ENCODE measurements at regions not wholly inside any gene's neighbourhood (a gene's known extent, or its start where the extent isn't known, plus 50 kb on each side); places are given as distances from the start of the nearest gene placed in this dataset.

- TF ChIP-seq KLF5 (IDR thresholded peaks at IDR 0.05; ENCODE audit: partially characterized antibody) (no peak), EGR1 (IDR thresholded peaks at IDR 0.05; ENCODE audit: borderline replicate concordance in 1 of 2, low read depth in 2 of 2, low read length in 2 of 2) (no peak)
- TF ChIP-seq, protein P1, sequence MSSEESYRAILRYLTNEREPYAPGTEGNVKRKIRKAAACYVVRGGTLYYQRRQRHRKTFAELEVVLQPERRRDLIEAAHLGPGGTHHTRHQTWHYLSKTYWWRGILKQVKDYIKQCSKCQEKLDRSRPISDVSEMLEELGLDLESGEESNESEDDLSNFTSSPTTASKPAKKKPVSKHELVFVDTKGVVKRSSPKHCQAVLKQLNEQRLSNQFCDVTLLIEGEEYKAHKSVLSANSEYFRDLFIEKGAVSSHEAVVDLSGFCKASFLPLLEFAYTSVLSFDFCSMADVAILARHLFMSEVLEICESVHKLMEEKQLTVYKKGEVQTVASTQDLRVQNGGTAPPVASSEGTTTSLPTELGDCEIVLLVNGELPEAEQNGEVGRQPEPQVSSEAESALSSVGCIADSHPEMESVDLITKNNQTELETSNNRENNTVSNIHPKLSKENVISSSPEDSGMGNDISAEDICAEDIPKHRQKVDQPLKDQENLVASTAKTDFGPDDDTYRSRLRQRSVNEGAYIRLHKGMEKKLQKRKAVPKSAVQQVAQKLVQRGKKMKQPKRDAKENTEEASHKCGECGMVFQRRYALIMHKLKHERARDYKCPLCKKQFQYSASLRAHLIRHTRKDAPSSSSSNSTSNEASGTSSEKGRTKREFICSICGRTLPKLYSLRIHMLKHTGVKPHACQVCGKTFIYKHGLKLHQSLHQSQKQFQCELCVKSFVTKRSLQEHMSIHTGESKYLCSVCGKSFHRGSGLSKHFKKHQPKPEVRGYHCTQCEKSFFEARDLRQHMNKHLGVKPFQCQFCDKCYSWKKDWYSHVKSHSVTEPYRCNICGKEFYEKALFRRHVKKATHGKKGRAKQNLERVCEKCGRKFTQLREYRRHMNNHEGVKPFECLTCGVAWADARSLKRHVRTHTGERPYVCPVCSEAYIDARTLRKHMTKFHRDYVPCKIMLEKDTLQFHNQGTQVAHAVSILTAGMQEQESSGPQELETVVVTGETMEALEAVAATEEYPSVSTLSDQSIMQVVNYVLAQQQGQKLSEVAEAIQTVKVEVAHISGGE (CRISPR knock-in tag; IDR thresholded peaks at IDR 0.05) = no peak
Observed at GRCh38 chr12:88390811-88391210, 189.5 kb downstream of the KITLG start (continued).

DNA sequence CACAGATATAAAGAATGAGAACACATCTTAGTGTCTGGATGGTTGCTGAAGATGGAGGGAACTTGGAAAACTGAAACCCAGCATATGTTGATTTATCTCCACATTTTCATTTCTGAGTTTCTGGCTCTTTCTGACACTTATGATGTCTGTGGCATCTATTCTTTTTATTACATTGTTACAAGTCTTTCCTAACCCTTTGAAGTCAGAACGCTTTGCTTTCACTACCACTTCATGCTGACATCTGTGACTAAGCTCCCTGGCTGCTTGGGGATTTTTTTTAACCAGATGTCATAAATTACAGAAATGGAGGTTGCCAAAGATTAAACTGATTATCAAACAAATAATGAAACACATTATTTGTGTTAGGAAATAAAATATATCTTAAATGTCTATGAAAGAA lies 188.7 kb downstream of the KITLG start:
- Histone ChIP-seq H3K27ac (ENCODE audit: control insufficient read depth, insufficient read depth) (no peak overlapping the region), H3K36me3 (ENCODE audit: control insufficient read depth in 2 of 2, insufficient read depth in 2 of 2, low read length in 1 of 2) (no peaks in the 10 kb centered on the region), H3K4me2 (ENCODE audit: control insufficient read depth, insufficient read depth) (no peak overlapping the region), H3K27me3 (replicated peaks in 1 of 2; ENCODE audit: control insufficient read depth in 2 of 2, insufficient read depth in 2 of 2, low read length in 1 of 2) (no peaks in the 10 kb centered on the region), H4K20me1 (ENCODE audit: control insufficient read depth, insufficient read depth) (no peaks in the 10 kb centered on the region), H3K9ac (ENCODE audit: control insufficient read depth, insufficient read depth, low read length) (no peak overlapping the region), H3K4me3 (no peak overlapping the region), H3K79me2 (ENCODE audit: control insufficient read depth, insufficient read depth, low read length) (no peaks in the 10 kb centered on the region), H2AFZ (ENCODE audit: control insufficient read depth, low read depth, low read length) (no peak overlapping the region), H3K4me1 (ENCODE audit: control insufficient read depth, insufficient read depth, low read length) (peaks cover 6% of the 10 kb centered on the region), H3K9me3 (replicated peaks; ENCODE audit: control insufficient read depth, insufficient read depth, low read length) (no peaks in the 10 kb centered on the region)
- ChIA-PET POLR2A (interaction anchor here (1.0 kb wide), 3 partner anchors 85 to 233 kb away, joined by 4 to 13 read pairs (median 4); no protein-coding TSS in a partner anchor), CTCF (no interaction called here), SMC1A (ENCODE audit: uncharacterized antibody, unreplicated experiment) (interaction anchor here (0.6 to 6.2 kb wide), 7 partner anchors 9 to 236 kb away, joined by 3 to 37 read pairs (median 3); no protein-coding TSS in a partner anchor), RAD21 (ENCODE audit: unreplicated experiment) (interaction anchor here (1.0 to 3.1 kb wide), 3 partner anchors 91 to 97 kb away, joined by 3 to 25 read pairs (median 3); no protein-coding TSS in a partner anchor)
- BruUV-seq (replicated peaks) = no TSS peak
- no peak for FAIRE-seq
- DNase-seq (ENCODE audit: low read depth, low spot score) = no peak
- intact Hi-C loops (cut with micrococcal nuclease; ENCODE audit: unreplicated experiment) = loop anchor here (5.0 kb wide), 1 partner anchor 239 kb away; no protein-coding TSS in a partner anchor
- peak; percentile 74 for ATAC-seq
- WGBS (ENCODE audit: insufficient coverage, insufficient replicate concordance, low lambda C conversion rate, missing lambda C conversion rate) = 0% methylated on average over 1 of the region's 1 CpG
- in situ Hi-C loops (cut with MboI) = loop anchor here (5.0 kb wide), 1 partner anchor 89 kb away; no protein-coding TSS in a partner anchor
- TF ChIP-seq CREM (IDR thresholded peaks at IDR 0.05; ENCODE audit: low read depth) (peak; percentile 60; the same call in 1 of the 2 replicates), MEF2A (IDR thresholded peaks at IDR 0.05; ENCODE audit: insufficient read depth, low read depth, low read length) (no peak), NBN (IDR thresholded peaks at IDR 0.05) (no peak), CBX5 (IDR thresholded peaks at IDR 0.05; ENCODE audit: low read depth) (0 out of 2 replicates have a peak, but pooled peaks have one; percentile 15), IKZF1 (conservative IDR thresholded peaks at IDR 0.05) (peak; percentile 40), BCL11A (IDR thresholded peaks at IDR 0.05; ENCODE audit: low read depth, low read length) (peak; percentile 63; the same call in 1 of the 2 replicates), HDGF (IDR thresholded peaks at IDR 0.05) (no peak), MTA2 (IDR thresholded peaks at IDR 0.05; ENCODE audit: low read depth) (peak; percentile 75; the same call in 1 of the 2 replicates), JUNB (IDR thresholded peaks at IDR 0.05) (peak; percentile 73), JUND (IDR thresholded peaks at IDR 0.05; ENCODE audit: low read depth, low read length) (no peak), TCF7 (IDR thresholded peaks at IDR 0.05; ENCODE audit: borderline replicate concordance) (peak; percentile 96), RUNX3 (IDR thresholded peaks at IDR 0.05; ENCODE audit: low read length) (peak; percentile 61; the same call in 1 of the 2 replicates), NFIC (IDR thresholded peaks at IDR 0.05; ENCODE audit: low read depth, low read length) (peak; percentile 76), ZNF384 (IDR thresholded peaks at IDR 0.05; ENCODE audit: borderline replicate concordance, low read depth, low read length) (0 out of 2 replicates have a peak, but pooled peaks have one; percentile 20), PBX3 (IDR thresholded peaks at IDR 0.05; ENCODE audit: insufficient replicate concordance, low read depth, low read length) (peak; percentile 28)
